GM23338 (cell line): ENCODE measurements at regions not wholly inside any gene's neighbourhood (a gene's known extent, or its start where the extent isn't known, plus 50 kb on each side); places are given as distances from the start of the nearest gene placed in this dataset.

ENCODE experiments used
- ATAC-seq: fragments of 200-7000 bp; cut with Tn5 transposase; 3 replicates; pipeline ENCODE4 v1.9.1; 2020
- DNase-seq: peaks from one replicate; pipeline ENCODE4 v3.0.0-alpha.2; 2015; ENCODE audit warnings: low spot score
- H2AFZ ChIP-seq: fragments of 200-600 bp; sonication (generic); 2 replicates; pipeline ENCODE4 v1.8.0; 2016; ENCODE audit warnings: antibody characterized with exemption, mild to moderate bottlenecking, moderate library complexity
- H3F3A ChIP-seq: fragments of 200-600 bp; sonication (generic); replicated peaks from 2 replicates; pipeline ENCODE4 v1.8.0; 2017; ENCODE audit warnings: antibody characterized with exemption, mixed run types, low read depth
- H3K27ac ChIP-seq: fragments of 200-600 bp; sonication (generic); 2 replicates; pipeline ENCODE4 v1.6.1; 2016; ENCODE audit warnings: low read depth
- H3K27me3 ChIP-seq: fragments of 200-600 bp; sonication (generic); 2 replicates; pipeline ENCODE4 v1.8.0; 2016; ENCODE audit warnings: mild to moderate bottlenecking, mixed run types, moderate library complexity; ENCODE audit not compliant: insufficient read depth
- H3K36me3 ChIP-seq: fragments of 200-600 bp; sonication (generic); 2 replicates; pipeline ENCODE4 v1.8.0; 2016; ENCODE audit warnings: mild to moderate bottlenecking; ENCODE audit not compliant: insufficient read depth
- H3K4me1 ChIP-seq: fragments of 200-600 bp; sonication (generic); 2 replicates; pipeline ENCODE4 v1.8.0; 2016; ENCODE audit warnings: mild to moderate bottlenecking, moderate library complexity; ENCODE audit not compliant: insufficient read depth
- H3K4me2 ChIP-seq: fragments of 200-600 bp; sonication (generic); 2 replicates; pipeline ENCODE4 v1.7.1; 2017; ENCODE audit warnings: mixed run types
- H3K4me3 ChIP-seq: fragments of 200-600 bp; sonication (generic); 2 replicates; pipeline ENCODE4 v1.6.1; 2016; ENCODE audit warnings: mixed run types
- H3K79me2 ChIP-seq: fragments of 200-600 bp; sonication (generic); replicated peaks from 2 replicates; pipeline ENCODE4 v1.8.0; 2017; ENCODE audit warnings: mild to moderate bottlenecking; ENCODE audit not compliant: insufficient read depth
- H3K9me2 ChIP-seq: fragments of 200-600 bp; sonication (generic); 2 replicates; pipeline ENCODE4 v1.8.0; 2017; ENCODE audit not compliant: insufficient read depth
- H4K20me1 ChIP-seq: fragments of 200-600 bp; sonication (generic); replicated peaks from 2 replicates; pipeline ENCODE4 v1.8.0; 2017; ENCODE audit warnings: mild to moderate bottlenecking; ENCODE audit not compliant: insufficient read depth
- H3K27ac Mint-ChIP-seq: 2 replicates; pipeline ENCODE4 v1.8.0; 2020; ENCODE audit warnings: inconsistent platforms, mild to moderate bottlenecking, moderate library complexity, mixed read lengths
- H3K27me3 Mint-ChIP-seq: 3 replicates; pipeline ENCODE4 v1.8.0; 2022; ENCODE audit warnings: low read depth, mild to moderate bottlenecking, moderate library complexity, mixed read lengths, inconsistent platforms; ENCODE audit not compliant: insufficient read depth, poor library complexity
- H3K36me3 Mint-ChIP-seq: 3 replicates; pipeline ENCODE4 v1.8.0; 2021; ENCODE audit warnings: low read depth, mild to moderate bottlenecking, inconsistent platforms, moderate library complexity, mixed read lengths
- H3K4me1 Mint-ChIP-seq: 3 replicates; pipeline ENCODE4 v1.8.0; 2020; ENCODE audit warnings: mild to moderate bottlenecking, inconsistent platforms, mixed read lengths
- H3K4me3 Mint-ChIP-seq: 3 replicates; pipeline ENCODE4 v1.8.0; 2021; ENCODE audit warnings: moderate library complexity, mild to moderate bottlenecking, inconsistent platforms, mixed read lengths
- H3K9me3 Mint-ChIP-seq: 3 replicates; pipeline ENCODE4 v1.8.0; 2020; ENCODE audit warnings: moderate library complexity, mild to moderate bottlenecking, inconsistent platforms, mixed read lengths
- CREB1 ChIP-seq: fragments of 250-450 bp; sonication (Bioruptor Pico); IDR thresholded peaks from 2 replicates; pipeline ENCODE4 v1.5.0; 2020; ENCODE audit warnings: low read depth, mild to moderate bottlenecking, moderate library complexity
- EZH2 ChIP-seq: fragments of 200-600 bp; sonication (generic); IDR thresholded peaks from one replicate; pipeline ENCODE4 v1.8.0; 2017; ENCODE audit warnings: antibody characterized with exemption, mild to moderate bottlenecking, low read depth; ENCODE audit not compliant: unreplicated experiment
- NANOG ChIP-seq: IDR thresholded peaks from 2 replicates; pipeline ENCODE4 v1.6.1; 2016; ENCODE audit warnings: antibody characterized with exemption, borderline replicate concordance
- POLR2AphosphoS5 ChIP-seq: IDR thresholded peaks from 2 replicates; pipeline ENCODE4 v1.6.1; 2016; ENCODE audit warnings: antibody characterized with exemption, low read depth
- REST ChIP-seq: IDR thresholded peaks from one replicate; pipeline ENCODE4 v1.6.1; 2018; ENCODE audit warnings: antibody characterized with exemption; ENCODE audit not compliant: unreplicated experiment
- STAT1 ChIP-seq: IDR thresholded peaks from one replicate; pipeline ENCODE4 v1.6.1; 2016; ENCODE audit warnings: antibody characterized with exemption; ENCODE audit not compliant: unreplicated experiment
- ZNF114 ChIP-seq: fragments of 250-450 bp; sonication (Bioruptor Pico); IDR thresholded peaks from 2 replicates; pipeline ENCODE4 v1.5.0; 2020; ENCODE audit warnings: mild to moderate bottlenecking, moderate library complexity
- ZNF331 ChIP-seq: fragments of 250-450 bp; sonication (Bioruptor Pico); IDR thresholded peaks from 2 replicates; pipeline ENCODE4 v1.5.0; 2020; ENCODE audit warnings: low read depth, mild to moderate bottlenecking, moderate library complexity
- ZNF462 ChIP-seq: fragments of 250-450 bp; sonication (Bioruptor Pico); IDR thresholded peaks from 2 replicates; pipeline ENCODE4 v1.5.0; 2020; ENCODE audit warnings: mild to moderate bottlenecking, moderate library complexity
- TF ChIP-seq, protein P1 (sequence below), 2 experiments: fragments of 200-600 bp in 1 of 2; sonication (generic) in 1 of 2; conservative IDR thresholded peaks; 2 replicates each; pipeline versions ENCODE4 v1.5.1 to v1.6.1; 2016 to 2017; ENCODE audit warnings: antibody characterized with exemption in 2 of 2, low read depth in 2 of 2, mild to moderate bottlenecking in 2 of 2, moderate library complexity in 1 of 2

GRCh38 chr17:55842405-55843158, 91.7 kb downstream of the PCTP start (continued):
- TF ChIP-seq ZNF462 (CRISPR knock-in tag) (no peak), STAT1 (no peak), EZH2 (no peak)
- TF ChIP-seq, protein P1, sequence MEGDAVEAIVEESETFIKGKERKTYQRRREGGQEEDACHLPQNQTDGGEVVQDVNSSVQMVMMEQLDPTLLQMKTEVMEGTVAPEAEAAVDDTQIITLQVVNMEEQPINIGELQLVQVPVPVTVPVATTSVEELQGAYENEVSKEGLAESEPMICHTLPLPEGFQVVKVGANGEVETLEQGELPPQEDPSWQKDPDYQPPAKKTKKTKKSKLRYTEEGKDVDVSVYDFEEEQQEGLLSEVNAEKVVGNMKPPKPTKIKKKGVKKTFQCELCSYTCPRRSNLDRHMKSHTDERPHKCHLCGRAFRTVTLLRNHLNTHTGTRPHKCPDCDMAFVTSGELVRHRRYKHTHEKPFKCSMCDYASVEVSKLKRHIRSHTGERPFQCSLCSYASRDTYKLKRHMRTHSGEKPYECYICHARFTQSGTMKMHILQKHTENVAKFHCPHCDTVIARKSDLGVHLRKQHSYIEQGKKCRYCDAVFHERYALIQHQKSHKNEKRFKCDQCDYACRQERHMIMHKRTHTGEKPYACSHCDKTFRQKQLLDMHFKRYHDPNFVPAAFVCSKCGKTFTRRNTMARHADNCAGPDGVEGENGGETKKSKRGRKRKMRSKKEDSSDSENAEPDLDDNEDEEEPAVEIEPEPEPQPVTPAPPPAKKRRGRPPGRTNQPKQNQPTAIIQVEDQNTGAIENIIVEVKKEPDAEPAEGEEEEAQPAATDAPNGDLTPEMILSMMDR (conservative IDR thresholded peaks at IDR 0.05; ENCODE audit: low read depth in 2 of 2) = no peak

DNA sequence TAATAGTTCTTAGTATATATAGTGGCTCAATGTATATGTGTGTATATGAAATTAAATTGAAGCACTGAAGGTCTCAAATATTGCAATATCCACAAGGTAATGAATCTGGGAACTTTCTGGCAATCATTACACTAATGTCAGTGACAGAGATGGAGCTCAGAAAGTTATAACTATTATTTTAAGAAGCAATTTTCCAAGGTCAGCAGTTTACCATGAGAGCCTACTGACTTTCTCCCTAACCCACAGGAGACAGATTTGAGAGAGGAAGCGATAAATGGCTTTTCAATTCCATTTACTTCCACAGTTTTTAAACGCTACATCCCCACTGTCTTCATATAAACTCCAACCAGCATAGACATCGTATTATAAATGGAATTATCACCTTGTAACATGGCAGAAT, 92.9 kb downstream of the PCTP start:
- no peaks in the 10 kb centered on the region for H3K27me3 ChIP-seq
- no peaks in the 10 kb centered on the region for H4K20me1 ChIP-seq
- DNase-seq (no peak), ATAC-seq (no peak)
- Mint-ChIP-seq H3K27me3 (peaks cover 2% of the 10 kb centered on the region), H3K36me3 (peaks cover 5% of the 10 kb centered on the region; the same call in 1 of the 3 replicates), H3K9me3 (no peaks in the 10 kb centered on the region; the same call in 2 of the 3 replicates), H3K4me1 (peaks cover 5% of the 10 kb centered on the region; the same call in 1 of the 3 replicates), H3K4me3 (no peak overlapping the region), H3K27ac (no peak overlapping the region)
- no peak overlapping the region for H3K4me2 ChIP-seq
- no peak overlapping the region for H2AFZ ChIP-seq
- H3K4me1 ChIP-seq = peaks cover 7% of the 10 kb centered on the region; the same call in 1 of the 2 replicates
- no peaks in the 10 kb centered on the region for H3K79me2 ChIP-seq
- no peak overlapping the region for H3K4me3 ChIP-seq
- H3F3A ChIP-seq = no peaks in the 10 kb centered on the region
- no peaks in the 10 kb centered on the region for H3K9me2 ChIP-seq
- no peak overlapping the region for H3K27ac ChIP-seq
- H3K36me3 ChIP-seq = no peaks in the 10 kb centered on the region
- TF ChIP-seq NANOG (no peak), STAT1 (no peak), ZNF114 (CRISPR knock-in tag) (no peak), POLR2AphosphoS5 (no peak), REST (no peak), ZNF331 (CRISPR knock-in tag) (no peak), CREB1 (CRISPR knock-in tag) (no peak)
- TF ChIP-seq, protein P1 (conservative IDR thresholded peaks at IDR 0.05; ENCODE audit: low read depth in 2 of 2) = no peak
